GM18861 (cell line): ENCODE measurements at regions not wholly inside any gene's neighbourhood (a gene's known extent, or its start where the extent isn't known, plus 50 kb on each side); places are given as distances from the start of the nearest gene placed in this dataset.

Experiments
- ATAC-seq: cut with Tn5 transposase; IDR thresholded peaks from one replicate; pipeline ENCODE4 v1.9.1; 2021; ENCODE audit not compliant: unreplicated experiment

DNA sequence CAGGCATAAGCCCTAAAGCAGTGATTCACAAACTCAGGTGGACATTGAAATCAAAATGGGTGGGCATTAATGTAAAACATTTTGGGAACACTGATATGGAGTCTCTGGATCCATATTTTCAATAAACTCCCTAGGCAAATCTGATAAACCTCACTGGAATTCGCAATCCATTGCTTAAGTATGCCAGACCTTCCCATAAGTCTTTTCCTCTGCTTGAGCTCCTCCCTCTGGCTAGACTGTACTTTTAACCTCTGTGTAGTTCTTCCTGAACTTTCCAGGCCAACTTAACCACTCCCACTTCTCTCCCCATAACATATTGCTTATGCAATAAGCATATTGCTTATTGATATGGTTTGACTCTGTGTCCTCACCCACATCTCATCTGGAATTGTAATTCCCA is 629.7 kb upstream of the IMPG1 start:
- ATAC-seq = no peak

DNA sequence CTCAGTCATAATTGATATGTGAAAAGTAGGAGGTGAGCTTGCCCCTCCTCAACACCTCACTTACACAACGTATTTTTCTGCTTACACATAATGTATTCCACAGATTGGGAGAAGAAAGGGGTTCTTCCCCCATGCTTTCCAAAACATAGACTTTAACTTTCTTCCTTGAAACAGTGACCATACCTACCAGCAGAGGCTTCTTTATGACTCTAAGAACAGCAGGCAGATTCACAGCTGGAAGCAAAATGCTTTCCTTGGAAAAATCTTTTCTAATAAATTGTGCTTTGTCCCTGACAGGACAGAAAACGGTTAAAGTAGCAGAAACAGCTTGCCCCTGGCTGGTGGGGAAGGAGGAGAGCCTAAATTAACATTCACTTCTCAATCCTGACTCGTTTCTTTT is 629.1 kb upstream of the IMPG1 start:
- ATAC-seq = no peak

GRCh38 chr6:76697585-76697984 is 625.1 kb upstream of the IMPG1 start:
- ATAC-seq = no peak

- no peak for ATAC-seq
Measured at GRCh38 chr6:76694795-76695194, 622.3 kb upstream of the IMPG1 start.

- no peak for ATAC-seq
Measured at GRCh38 chr6:76684875-76685274, 612.4 kb upstream of the IMPG1 start.

- ATAC-seq = no peak
Measured at GRCh38 chr6:76683985-76684384, 611.5 kb upstream of the IMPG1 start.

DNA sequence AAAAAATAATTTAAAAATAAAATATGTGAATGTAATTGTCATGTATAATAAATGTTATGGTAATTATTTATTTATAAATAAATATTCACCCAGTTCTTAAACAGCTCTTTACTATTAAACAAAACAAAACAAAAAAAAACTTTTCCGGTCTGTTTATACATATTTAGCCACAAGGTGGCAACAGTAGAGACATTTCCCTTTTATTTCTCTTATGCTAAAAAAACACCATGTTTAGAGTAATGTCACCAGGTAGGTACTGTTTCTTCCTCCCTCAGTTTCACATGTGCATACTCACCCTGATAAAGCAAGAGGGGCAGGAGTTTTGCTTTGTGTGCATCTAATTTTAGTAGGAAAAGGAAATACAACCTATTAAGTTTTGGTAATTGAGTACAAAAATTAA is 610.4 kb upstream of the IMPG1 start:
- peak; percentile 60 for ATAC-seq

DNA sequence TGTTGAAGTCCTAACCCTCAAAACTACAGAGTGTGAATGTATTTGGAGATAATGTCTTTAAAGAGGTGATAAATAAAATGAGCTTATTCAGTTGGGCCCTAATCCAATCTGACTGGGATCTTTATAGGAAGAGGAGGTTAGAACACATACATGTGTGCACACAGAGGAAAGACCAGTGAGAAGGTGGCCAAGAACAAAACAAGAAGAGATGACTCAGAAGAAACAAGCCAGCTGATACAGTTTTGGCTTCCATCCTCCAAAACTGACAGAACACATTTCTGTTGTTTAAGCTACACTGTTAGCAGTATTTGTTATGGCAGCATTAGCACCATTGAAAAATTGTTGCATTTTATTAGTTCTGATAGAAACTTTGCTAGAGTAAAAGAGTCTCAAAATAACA is 609.3 kb upstream of the IMPG1 start:
- no peak for ATAC-seq

DNA sequence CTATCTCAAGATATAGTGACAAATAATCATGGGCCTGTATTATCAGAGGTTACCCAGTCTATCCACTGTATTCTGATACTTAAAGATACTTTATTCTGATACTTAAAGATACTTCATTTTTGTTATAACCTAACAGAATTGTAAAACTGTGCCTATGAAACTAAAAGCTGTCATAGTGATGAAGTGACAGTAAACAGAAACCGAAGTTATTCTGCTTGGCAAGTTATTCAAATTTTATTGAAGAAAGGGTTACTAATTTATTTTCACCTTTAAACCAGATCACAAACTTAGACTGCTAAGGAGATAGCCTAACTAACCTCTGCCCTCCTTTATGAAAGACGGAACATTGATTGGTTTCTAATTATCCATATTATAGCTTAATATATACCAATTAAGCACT is 604.6 kb upstream of the IMPG1 start:
- no peak for ATAC-seq

DNA sequence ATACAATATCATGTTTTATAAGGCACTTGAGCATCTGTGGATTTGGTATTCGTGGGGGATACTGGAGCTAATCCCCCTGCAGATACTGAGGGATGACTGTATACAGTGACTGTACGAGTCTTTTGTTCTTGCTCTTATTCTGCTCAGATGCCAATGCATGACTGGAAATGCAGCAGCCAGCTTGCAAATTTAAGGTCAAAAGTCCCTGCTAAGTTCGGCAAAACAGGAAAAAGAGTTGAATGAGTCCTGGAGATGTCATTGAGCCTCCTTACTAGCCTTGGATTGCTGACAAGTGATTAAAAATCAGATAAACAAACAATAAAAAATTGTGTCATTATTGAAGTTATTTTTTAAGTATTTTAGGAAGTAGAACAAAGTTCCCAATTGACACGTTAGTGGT is 599.3 kb upstream of the IMPG1 start:
- ATAC-seq = no peak

GRCh38 chr6:76644231-76644630 is 571.8 kb upstream of the IMPG1 start:
- no peak for ATAC-seq

DNA sequence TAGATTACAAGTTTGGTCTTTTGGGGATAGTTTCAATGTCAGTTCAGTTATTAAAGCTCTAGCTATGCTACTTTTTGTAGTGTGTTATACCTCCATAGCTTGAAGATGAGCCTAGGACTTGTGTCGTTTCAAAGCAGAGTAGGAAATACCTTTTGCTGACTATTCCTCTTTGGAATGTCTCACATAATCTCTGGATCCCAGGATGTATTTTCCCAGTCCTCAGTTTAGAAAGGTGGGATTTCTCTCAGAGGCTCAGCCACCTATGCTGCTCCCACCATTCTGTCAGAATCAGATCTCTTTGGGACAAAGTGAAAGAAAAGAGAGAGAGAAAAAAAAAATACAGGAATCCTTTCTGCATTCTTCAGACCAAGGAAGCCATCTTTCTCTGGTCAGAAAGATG is 567.5 kb upstream of the IMPG1 start:
- ATAC-seq = no peak

DNA sequence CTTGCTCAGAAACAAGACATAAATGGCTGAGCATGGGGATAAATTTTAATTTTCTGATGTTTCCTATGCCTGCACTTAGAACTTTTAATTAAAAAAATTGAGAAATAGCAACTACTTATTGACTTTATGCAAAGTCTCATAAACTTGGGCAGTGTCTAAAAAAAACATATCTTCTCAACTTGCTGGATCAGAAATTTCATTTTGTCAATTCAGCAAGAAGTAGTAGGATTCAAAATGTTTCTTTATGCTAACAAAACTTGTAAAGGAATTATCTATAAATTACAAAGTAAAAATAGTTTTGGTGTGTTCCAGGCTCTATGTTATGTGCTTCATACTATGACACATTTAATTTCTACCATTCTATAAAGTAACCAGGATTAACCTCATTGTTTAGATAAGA is 562.2 kb upstream of the IMPG1 start:
- no peak for ATAC-seq

DNA sequence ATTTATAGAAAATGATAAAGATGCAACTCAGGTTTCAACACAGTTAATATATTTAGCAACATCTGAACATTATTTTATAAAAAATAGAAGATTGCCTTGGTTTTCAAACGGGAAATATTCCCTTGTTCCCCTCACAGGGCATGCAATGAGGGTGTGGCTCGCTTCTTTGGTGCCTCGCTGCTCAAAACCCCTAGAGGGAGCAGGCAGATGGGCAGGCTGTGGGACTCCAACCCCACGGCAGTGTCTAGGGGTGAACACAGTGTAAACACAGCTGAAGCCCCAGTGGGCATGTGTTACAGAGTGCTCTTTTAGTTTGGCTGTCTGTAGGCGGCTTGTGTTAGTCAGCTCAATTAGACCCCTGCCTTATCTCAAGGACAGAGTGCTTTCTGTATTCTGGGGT is 560.8 kb upstream of the IMPG1 start:
- no peak for ATAC-seq

- ATAC-seq = no peak
Measured at GRCh38 chr6:76631622-76632021, 559.2 kb upstream of the IMPG1 start.

DNA sequence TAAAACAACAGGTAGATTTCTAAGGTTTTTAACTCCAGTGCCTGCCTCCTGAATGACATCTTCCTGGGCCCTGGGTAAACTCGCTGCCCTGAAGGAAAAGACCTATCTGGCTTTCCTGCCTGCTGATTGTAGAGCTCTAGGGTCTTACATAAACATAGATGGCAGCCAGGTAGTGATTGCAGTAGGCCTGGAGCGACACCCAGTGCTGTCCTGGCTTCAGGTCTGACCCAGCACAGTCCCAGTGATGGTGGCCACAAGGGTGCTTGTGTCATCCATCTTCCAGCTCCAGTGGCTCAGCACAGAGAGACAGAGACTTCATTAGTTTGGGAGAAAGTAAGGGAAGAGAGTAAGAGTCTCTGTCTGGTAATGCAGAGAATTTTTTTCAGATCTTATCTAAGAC is 542.9 kb upstream of the IMPG1 start:
- ATAC-seq = no peak

GRCh38 chr6:76612954-76613353 is 540.5 kb upstream of the IMPG1 start:
- ATAC-seq = no peak

DNA sequence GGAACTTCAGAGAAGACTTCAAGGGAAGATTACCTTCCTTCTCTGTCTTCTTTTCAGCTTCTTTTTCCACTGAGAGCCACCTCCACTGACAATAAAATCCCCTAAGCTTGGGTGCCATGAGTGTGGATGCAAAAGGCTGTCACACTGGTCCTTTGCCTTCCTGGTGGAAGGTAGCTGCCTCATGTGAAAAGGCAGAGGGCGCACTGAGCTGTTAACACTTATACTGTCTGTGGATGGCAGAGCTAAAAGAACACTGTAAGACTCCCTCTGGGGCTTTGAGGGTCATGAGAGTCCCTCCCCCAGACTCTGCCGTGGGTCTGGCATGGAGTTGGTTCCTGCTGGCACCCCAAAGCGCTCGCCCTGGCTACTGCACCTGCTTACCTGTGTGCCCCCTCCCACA is 536.7 kb upstream of the IMPG1 start:
- no peak for ATAC-seq

- ATAC-seq = no peak
Measured at GRCh38 chr6:76594109-76594508, 521.6 kb upstream of the IMPG1 start.

DNA sequence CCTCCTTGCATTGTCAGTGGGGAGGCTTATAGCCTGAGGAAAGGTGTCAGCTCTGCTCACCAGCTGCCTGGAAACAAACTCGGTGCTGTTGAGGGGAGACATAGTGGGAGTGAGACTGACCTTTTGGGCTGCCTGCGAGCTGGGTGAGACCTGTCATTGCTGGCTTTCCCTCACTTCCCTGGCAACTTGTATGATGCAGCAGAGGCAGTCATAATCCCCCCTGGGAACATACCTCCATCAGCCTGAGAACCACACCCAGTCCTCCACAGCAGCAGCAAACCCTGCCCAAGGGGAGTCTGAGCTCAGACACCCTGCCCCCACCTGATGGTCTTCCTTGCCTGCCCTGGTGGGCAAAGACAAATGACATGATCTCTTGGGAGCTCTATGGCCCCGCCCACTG is 521.2 kb upstream of the IMPG1 start:
- ATAC-seq = no peak

- no peak for ATAC-seq
Measured at GRCh38 chr6:76592566-76592965, 520.1 kb upstream of the IMPG1 start.

- no peak for ATAC-seq
Measured at GRCh38 chr6:76587271-76587670, 514.8 kb upstream of the IMPG1 start.

DNA sequence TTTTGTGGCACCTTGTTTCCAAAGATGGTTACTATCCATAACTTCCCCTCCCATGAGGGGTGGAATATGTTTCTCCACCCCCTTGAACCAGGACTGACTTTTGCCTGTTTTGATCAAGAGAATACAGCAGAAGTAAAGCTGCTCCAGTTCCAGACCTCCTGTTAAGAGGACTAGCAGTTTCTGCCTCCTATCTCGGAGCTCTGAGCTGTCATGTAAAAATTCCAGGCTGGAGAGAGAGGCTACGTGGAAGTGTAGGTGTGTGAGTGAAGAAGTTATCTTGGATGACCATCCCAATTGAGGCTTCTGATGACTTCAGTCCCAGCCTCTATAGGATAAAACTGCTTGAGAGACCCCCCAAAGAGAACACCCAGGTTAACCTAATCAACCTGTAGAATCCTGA is 511.7 kb upstream of the IMPG1 start:
- no peak for ATAC-seq

DNA sequence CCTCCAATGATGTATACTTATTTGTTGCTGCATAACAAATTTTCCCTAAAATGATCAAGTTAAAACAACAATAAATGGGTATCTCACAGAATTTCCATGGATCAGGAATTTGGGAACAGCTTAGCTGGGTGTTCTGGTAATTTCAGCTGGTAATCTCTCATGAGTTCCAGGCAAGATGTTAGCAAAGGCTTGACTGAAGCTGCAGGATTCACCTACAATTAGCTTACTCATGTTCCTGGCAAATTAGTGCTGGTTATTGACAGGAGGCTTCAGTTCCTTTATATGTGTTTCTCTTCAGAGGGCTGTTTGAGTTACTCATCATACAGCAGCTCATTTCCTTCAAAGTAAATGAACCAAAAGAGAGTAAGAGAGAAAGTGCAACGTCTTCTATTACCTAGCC is 506.3 kb upstream of the IMPG1 start:
- ATAC-seq = no peak
